Nephron (organoid): ENCODE measurements at regions not wholly inside any gene's neighbourhood (a gene's known extent, or its start where the extent isn't known, plus 50 kb on each side); places are given as distances from the start of the nearest gene placed in this dataset.

ENCODE experiments used
- H3K27ac Mint-ChIP-seq, 3 experiments: 2 replicates each; pipeline ENCODE4 v1.8.0; 2020; ENCODE audit warnings: mixed read lengths in 3 of 3, mild to moderate bottlenecking in 2 of 3, moderate library complexity in 1 of 3
- H3K27me3 Mint-ChIP-seq: 2 replicates; pipeline ENCODE4 v1.8.0; 2021; ENCODE audit warnings: low read depth, mild to moderate bottlenecking, moderate library complexity, mixed read lengths
- H3K36me3 Mint-ChIP-seq: 2 replicates; pipeline ENCODE4 v1.8.0; 2020; ENCODE audit warnings: low read depth, mixed read lengths
- H3K4me1 Mint-ChIP-seq: 2 replicates; pipeline ENCODE4 v1.8.0; 2020; ENCODE audit warnings: mixed read lengths
- H3K4me3 Mint-ChIP-seq, 3 experiments: 2 replicates each; pipeline ENCODE4 v1.8.0; 2020; ENCODE audit warnings: mild to moderate bottlenecking in 3 of 3, mixed read lengths in 3 of 3, moderate library complexity in 2 of 3
- H3K9me3 Mint-ChIP-seq: 2 replicates; pipeline ENCODE4 v1.8.0; 2020; ENCODE audit warnings: mixed read lengths
- TF ChIP-seq, protein P1 (sequence below), 3 experiments: fragments of 200-600 bp; sonication (generic); IDR thresholded peaks; one replicate each; pipeline ENCODE4 v1.5.0; 2021; ENCODE audit warnings: antibody characterized with exemption in 3 of 3; ENCODE audit not compliant: unreplicated experiment in 3 of 3

DNA sequence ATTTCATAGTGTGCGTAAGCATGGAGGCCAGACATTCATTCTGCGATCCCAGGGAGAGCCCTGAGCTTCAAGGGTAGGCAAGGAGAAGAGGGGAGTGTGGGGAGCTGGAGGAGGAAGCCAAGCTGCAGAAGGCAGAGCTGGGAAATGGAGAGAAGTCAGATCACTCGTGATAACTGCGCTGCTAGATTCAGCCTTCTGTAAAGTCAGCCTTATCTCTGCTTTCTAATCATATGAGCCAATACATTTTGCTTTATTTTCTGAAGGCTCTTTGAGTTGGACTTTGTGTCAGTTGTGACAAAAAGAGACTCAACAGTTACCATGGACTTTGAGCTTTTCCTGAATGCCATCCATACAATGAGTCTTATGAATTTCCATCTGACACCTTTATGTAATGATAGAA is 61.7 kb upstream of the CREB5 start:
- no peak overlapping the region for H3K4me3 Mint-ChIP-seq
- peaks cover 6% of the 10 kb centered on the region for H3K9me3 Mint-ChIP-seq
- peaks cover 3% of the 10 kb centered on the region for H3K36me3 Mint-ChIP-seq
- TF ChIP-seq, protein P1, sequence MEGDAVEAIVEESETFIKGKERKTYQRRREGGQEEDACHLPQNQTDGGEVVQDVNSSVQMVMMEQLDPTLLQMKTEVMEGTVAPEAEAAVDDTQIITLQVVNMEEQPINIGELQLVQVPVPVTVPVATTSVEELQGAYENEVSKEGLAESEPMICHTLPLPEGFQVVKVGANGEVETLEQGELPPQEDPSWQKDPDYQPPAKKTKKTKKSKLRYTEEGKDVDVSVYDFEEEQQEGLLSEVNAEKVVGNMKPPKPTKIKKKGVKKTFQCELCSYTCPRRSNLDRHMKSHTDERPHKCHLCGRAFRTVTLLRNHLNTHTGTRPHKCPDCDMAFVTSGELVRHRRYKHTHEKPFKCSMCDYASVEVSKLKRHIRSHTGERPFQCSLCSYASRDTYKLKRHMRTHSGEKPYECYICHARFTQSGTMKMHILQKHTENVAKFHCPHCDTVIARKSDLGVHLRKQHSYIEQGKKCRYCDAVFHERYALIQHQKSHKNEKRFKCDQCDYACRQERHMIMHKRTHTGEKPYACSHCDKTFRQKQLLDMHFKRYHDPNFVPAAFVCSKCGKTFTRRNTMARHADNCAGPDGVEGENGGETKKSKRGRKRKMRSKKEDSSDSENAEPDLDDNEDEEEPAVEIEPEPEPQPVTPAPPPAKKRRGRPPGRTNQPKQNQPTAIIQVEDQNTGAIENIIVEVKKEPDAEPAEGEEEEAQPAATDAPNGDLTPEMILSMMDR (IDR thresholded peaks at IDR 0.05; ENCODE audit: unreplicated experiment in 3 of 3), result no peak
- no peak overlapping the region for H3K27ac Mint-ChIP-seq
- H3K4me1 Mint-ChIP-seq, result peaks cover 40% of the 10 kb centered on the region
- H3K27me3 Mint-ChIP-seq, result peaks cover 3% of the 10 kb centered on the region

- TF ChIP-seq, protein P1 (IDR thresholded peaks at IDR 0.05; ENCODE audit: unreplicated experiment in 3 of 3), result no peak
- Mint-ChIP-seq H3K27me3 (peaks cover 3% of the 10 kb centered on the region), H3K4me3 (no peak overlapping the region), H3K36me3 (peaks cover 3% of the 10 kb centered on the region), H3K27ac (no peak overlapping the region), H3K9me3 (peaks cover 6% of the 10 kb centered on the region), H3K4me1 (peaks cover 42% of the 10 kb centered on the region)
Measured at GRCh38 chr7:28351450-28351849, 60.9 kb upstream of the CREB5 start.

- Mint-ChIP-seq H3K9me3 (peaks cover 6% of the 10 kb centered on the region), H3K4me3 (no peak overlapping the region), H3K27ac (peak overlapping the region in 1 of 3 experiments; percentile 62), H3K27me3 (peaks cover 3% of the 10 kb centered on the region), H3K4me1 (peaks cover 15% of the 10 kb centered on the region), H3K36me3 (peaks cover 3% of the 10 kb centered on the region)
- TF ChIP-seq, protein P1 (IDR thresholded peaks at IDR 0.05; ENCODE audit: unreplicated experiment in 3 of 3), result no peak
Measured at GRCh38 chr7:28354601-28355402, 57.5 kb upstream of the CREB5 start.

- H3K36me3 Mint-ChIP-seq, result peaks cover 3% of the 10 kb centered on the region
- H3K9me3 Mint-ChIP-seq, result peaks cover 6% of the 10 kb centered on the region
- no peak overlapping the region for H3K4me3 Mint-ChIP-seq
- peaks cover 15% of the 10 kb centered on the region for H3K4me1 Mint-ChIP-seq
- H3K27ac Mint-ChIP-seq, result peak overlapping the region in 2 of 3 experiments; percentile 2 to 15
- TF ChIP-seq, protein P1 (IDR thresholded peaks at IDR 0.05; ENCODE audit: unreplicated experiment in 3 of 3), result no peak
- no peaks in the 10 kb centered on the region for H3K27me3 Mint-ChIP-seq
Measured at GRCh38 chr7:28355635-28356319, 56.5 kb upstream of the CREB5 start.

DNA sequence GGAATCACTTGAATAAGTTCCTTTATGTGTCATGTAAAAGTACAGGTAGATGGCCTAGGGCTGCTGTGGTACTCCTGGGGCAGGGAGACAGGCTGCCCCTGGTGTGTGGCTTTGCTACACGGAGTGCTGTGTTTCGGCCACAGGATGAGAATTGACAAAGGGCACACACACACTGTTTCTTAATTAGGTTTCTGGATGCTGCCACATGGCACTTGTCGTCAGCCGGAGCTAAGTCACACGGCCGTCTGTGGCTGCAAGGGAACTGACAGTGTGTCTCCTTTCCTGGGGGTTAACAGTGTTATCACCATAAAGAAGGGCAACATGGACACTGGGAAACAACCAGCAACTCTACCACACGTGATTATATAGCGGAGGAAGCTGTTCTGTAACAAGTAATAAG is 55.7 kb upstream of the CREB5 start:
- H3K27ac Mint-ChIP-seq, result no peak overlapping the region
- no peaks in the 10 kb centered on the region for H3K27me3 Mint-ChIP-seq
- H3K4me3 Mint-ChIP-seq, result no peak overlapping the region
- peaks cover 10% of the 10 kb centered on the region for H3K4me1 Mint-ChIP-seq
- peaks cover 3% of the 10 kb centered on the region for H3K36me3 Mint-ChIP-seq
- H3K9me3 Mint-ChIP-seq, result peaks cover 6% of the 10 kb centered on the region
- TF ChIP-seq, protein P1 (IDR thresholded peaks at IDR 0.05; ENCODE audit: unreplicated experiment in 3 of 3), result no peak
